ENCODE measurements at regions not wholly inside any gene's neighbourhood (a gene's known extent, or its start where the extent isn't known, plus 50 kb on each side); places are given as distances from the start of the nearest gene placed in this dataset.

GRCh38 chr12:124490584-124491305 is 76.7 kb downstream of the NCOR2 start:
- peak in 35 of 58 donors; percentile 10 to 78 (median 44) for DNase-seq

GRCh38 chr12:124489915-124490583 is 77.4 kb downstream of the NCOR2 start:
- no peak for DNase-seq

GRCh38 chr12:124489220-124489619 is 78.2 kb downstream of the NCOR2 start:
- DNase-seq, result no peak

- peak in 1 of 58 donors; percentile 6 for DNase-seq
These were observed 78.9 kb downstream of the NCOR2 start for GRCh38 chr12:124488520-124488919.

- no peak for DNase-seq
These were observed 79.6 kb downstream of the NCOR2 start for GRCh38 chr12:124487834-124488165.

GRCh38 chr12:124487066-124487833 is 80.2 kb downstream of the NCOR2 start:
- DNase-seq, result peak in 15 of 58 donors; percentile 11 to 60 (median 32)

- DNase-seq, result no peak
These were observed 81.0 kb downstream of the NCOR2 start for GRCh38 chr12:124486346-124486963.

- DNase-seq, result no peak
These were observed 82.0 kb downstream of the NCOR2 start for GRCh38 chr12:124485371-124485770.

GRCh38 chr12:124484526-124484953 is 82.9 kb downstream of the NCOR2 start:
- no peak for DNase-seq

- no peak for DNase-seq
These were observed 83.3 kb downstream of the NCOR2 start for GRCh38 chr12:124484067-124484466.

- no peak for DNase-seq
These were observed 84.3 kb downstream of the NCOR2 start for GRCh38 chr12:124482901-124483799.

GRCh38 chr12:124482567-124482893 is 84.9 kb downstream of the NCOR2 start:
- no peak for DNase-seq

GRCh38 chr12:124481772-124482566 is 85.4 kb downstream of the NCOR2 start:
- no peak for DNase-seq

GRCh38 chr12:124481257-124481750 is 86.1 kb downstream of the NCOR2 start:
- no peak for DNase-seq

GRCh38 chr12:124480469-124481256 is 86.7 kb downstream of the NCOR2 start:
- DNase-seq, result peak in 12 of 58 donors; percentile 7 to 53 (median 22)

GRCh38 chr12:124479680-124480468 is 87.5 kb downstream of the NCOR2 start:
- DNase-seq, result no peak

- DNase-seq, result no peak
These were observed 88.3 kb downstream of the NCOR2 start for GRCh38 chr12:124478985-124479645.

Measured in anterior cingulate cortex (tissue), 58 donors.